ENCODE measurements at regions not wholly inside any gene's neighbourhood (a gene's known extent, or its start where the extent isn't known, plus 50 kb on each side); places are given as distances from the start of the nearest gene placed in this dataset.

DNA sequence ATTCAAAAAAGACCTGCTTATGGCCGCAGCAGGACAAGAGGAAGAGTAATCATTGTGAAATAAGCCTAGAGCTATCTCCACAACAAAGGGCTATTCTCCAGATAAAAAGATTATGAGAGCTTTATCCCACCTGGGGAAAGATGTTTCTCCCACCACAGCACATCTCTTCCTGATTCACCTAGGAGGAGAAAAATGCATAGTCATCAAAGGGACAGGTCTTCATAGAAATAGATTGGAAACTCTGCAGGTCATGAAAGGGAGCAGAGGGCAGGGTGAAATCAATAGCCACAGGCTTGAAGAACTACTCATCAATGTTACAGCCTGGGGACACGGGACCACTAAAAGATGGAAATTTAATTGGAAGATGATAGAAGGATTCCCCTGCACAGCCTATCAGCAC is 453.8 kb upstream of the TMEM132C start:
- SMC1A ChIA-PET (ENCODE audit: uncharacterized antibody, unreplicated experiment) = no interaction called here
- Histone ChIP-seq H3K27ac (ENCODE audit: control insufficient read depth, insufficient read depth) (no peak overlapping the region), H3K4me3 (no peak overlapping the region), H3K27me3 (replicated peaks in 1 of 2; ENCODE audit: control insufficient read depth in 2 of 2, insufficient read depth in 2 of 2, low read length in 1 of 2) (no peaks in the 10 kb centered on the region), H3K79me2 (ENCODE audit: control insufficient read depth, insufficient read depth, low read length) (no peaks in the 10 kb centered on the region), H3K4me2 (ENCODE audit: control insufficient read depth, insufficient read depth) (no peak overlapping the region), H3K9me3 (replicated peaks; ENCODE audit: control insufficient read depth, insufficient read depth, low read length) (no peaks in the 10 kb centered on the region; the same call in 2 of the 3 replicates), H3K36me3 (ENCODE audit: control insufficient read depth in 2 of 2, insufficient read depth in 2 of 2, low read length in 1 of 2) (no peaks in the 10 kb centered on the region), H3K9ac (ENCODE audit: control insufficient read depth, insufficient read depth, low read length) (no peak overlapping the region), H2AFZ (ENCODE audit: control insufficient read depth, low read depth, low read length) (no peak overlapping the region), H4K20me1 (ENCODE audit: control insufficient read depth, insufficient read depth) (no peaks in the 10 kb centered on the region), H3K4me1 (ENCODE audit: control insufficient read depth, insufficient read depth, low read length) (no peaks in the 10 kb centered on the region)
- CTCF ChIA-PET = no interaction called here
- no peak for TF ChIP-seq SP1 (IDR thresholded peaks at IDR 0.05; ENCODE audit: low read depth, low read length)
- no peak for TF ChIP-seq CHD4 (IDR thresholded peaks at IDR 0.05)
- no peak for TF ChIP-seq ESRRA (IDR thresholded peaks at IDR 0.05; ENCODE audit: low read length)
- BruUV-seq (replicated peaks) = no TSS peak
- 21% methylated on average over 2 of the region's 2 CpGs for WGBS (ENCODE audit: insufficient coverage, insufficient replicate concordance, low lambda C conversion rate, missing lambda C conversion rate)
- ATAC-seq = no peak
- intact Hi-C loops (cut with micrococcal nuclease; ENCODE audit: unreplicated experiment) = no loop called here
- POLR2A ChIA-PET = no interaction called here
- RAD21 ChIA-PET (ENCODE audit: unreplicated experiment) = no interaction called here
- FAIRE-seq = no peak
- in situ Hi-C loops (cut with MboI) = no loop called here
- no peak for DNase-seq (ENCODE audit: low read depth, low spot score)

DNA sequence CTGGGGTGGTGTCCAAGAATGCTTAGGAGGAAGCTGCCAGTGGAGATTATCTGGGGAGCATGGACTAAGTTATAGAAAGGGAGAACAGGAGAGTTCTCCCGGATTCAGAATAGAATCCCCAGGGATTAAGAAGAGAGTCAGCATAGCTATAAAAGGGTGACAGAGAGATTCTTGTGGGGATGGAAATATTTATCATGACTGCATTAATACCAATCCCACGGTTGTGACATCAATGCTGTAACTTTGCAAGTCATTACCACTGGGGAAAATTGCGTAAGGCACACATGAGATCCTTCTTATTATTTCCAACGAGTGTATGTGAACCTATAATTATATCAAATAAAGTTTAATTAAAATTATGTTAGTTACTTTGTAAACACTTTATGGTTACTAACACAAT is 447.9 kb upstream of the TMEM132C start:
- no peaks in the 10 kb centered on the region for H4K20me1 ChIP-seq (ENCODE audit: control insufficient read depth, insufficient read depth)
- SMC1A ChIA-PET (ENCODE audit: uncharacterized antibody, unreplicated experiment) = no interaction called here
- no peaks in the 10 kb centered on the region for H3K36me3 ChIP-seq (ENCODE audit: control insufficient read depth in 2 of 2, insufficient read depth in 2 of 2, low read length in 1 of 2)
- DNase-seq (ENCODE audit: low read depth, low spot score) (no peak), ATAC-seq (no peak), FAIRE-seq (no peak)
- H3K27ac ChIP-seq (ENCODE audit: control insufficient read depth, insufficient read depth) = no peak overlapping the region
- no peaks in the 10 kb centered on the region for H3K4me1 ChIP-seq (ENCODE audit: control insufficient read depth, insufficient read depth, low read length)
- no peak overlapping the region for H3K4me3 ChIP-seq
- in situ Hi-C loops (cut with MboI) (no loop called here), intact Hi-C loops (cut with micrococcal nuclease; ENCODE audit: unreplicated experiment) (no loop called here)
- no peaks in the 10 kb centered on the region for H3K79me2 ChIP-seq (ENCODE audit: control insufficient read depth, insufficient read depth, low read length)
- WGBS (ENCODE audit: insufficient coverage, insufficient replicate concordance, low lambda C conversion rate, missing lambda C conversion rate) = 53% methylated on average over 4 of the region's 4 CpGs
- no peak overlapping the region for H3K4me2 ChIP-seq (ENCODE audit: control insufficient read depth, insufficient read depth)
- CTCF ChIA-PET = no interaction called here
- no peak overlapping the region for H2AFZ ChIP-seq (ENCODE audit: control insufficient read depth, low read depth, low read length)
- POLR2A ChIA-PET = no interaction called here
- RAD21 ChIA-PET (ENCODE audit: unreplicated experiment) = no interaction called here
- no peaks in the 10 kb centered on the region for H3K27me3 ChIP-seq (replicated peaks in 1 of 2; ENCODE audit: control insufficient read depth in 2 of 2, insufficient read depth in 2 of 2, low read length in 1 of 2)
- no TSS peak for BruUV-seq (replicated peaks)
- no peaks in the 10 kb centered on the region for H3K9me3 ChIP-seq (replicated peaks; ENCODE audit: control insufficient read depth, insufficient read depth, low read length)
- H3K9ac ChIP-seq (ENCODE audit: control insufficient read depth, insufficient read depth, low read length) = no peak overlapping the region
- TF ChIP-seq SUZ12 (IDR thresholded peaks at IDR 0.05; ENCODE audit: unreplicated experiment) (no peak), RAD51 (IDR thresholded peaks at IDR 0.05) (no peak), CHD4 (IDR thresholded peaks at IDR 0.05) (no peak), PML (IDR thresholded peaks at IDR 0.05; ENCODE audit: low read length) (no peak), POLR2A (IDR thresholded peaks at IDR 0.05; ENCODE audit: low read depth, low read length) (no peak), ATF7 (IDR thresholded peaks at IDR 0.05; ENCODE audit: low read depth) (no peak)
- TF ChIP-seq, protein P1, sequence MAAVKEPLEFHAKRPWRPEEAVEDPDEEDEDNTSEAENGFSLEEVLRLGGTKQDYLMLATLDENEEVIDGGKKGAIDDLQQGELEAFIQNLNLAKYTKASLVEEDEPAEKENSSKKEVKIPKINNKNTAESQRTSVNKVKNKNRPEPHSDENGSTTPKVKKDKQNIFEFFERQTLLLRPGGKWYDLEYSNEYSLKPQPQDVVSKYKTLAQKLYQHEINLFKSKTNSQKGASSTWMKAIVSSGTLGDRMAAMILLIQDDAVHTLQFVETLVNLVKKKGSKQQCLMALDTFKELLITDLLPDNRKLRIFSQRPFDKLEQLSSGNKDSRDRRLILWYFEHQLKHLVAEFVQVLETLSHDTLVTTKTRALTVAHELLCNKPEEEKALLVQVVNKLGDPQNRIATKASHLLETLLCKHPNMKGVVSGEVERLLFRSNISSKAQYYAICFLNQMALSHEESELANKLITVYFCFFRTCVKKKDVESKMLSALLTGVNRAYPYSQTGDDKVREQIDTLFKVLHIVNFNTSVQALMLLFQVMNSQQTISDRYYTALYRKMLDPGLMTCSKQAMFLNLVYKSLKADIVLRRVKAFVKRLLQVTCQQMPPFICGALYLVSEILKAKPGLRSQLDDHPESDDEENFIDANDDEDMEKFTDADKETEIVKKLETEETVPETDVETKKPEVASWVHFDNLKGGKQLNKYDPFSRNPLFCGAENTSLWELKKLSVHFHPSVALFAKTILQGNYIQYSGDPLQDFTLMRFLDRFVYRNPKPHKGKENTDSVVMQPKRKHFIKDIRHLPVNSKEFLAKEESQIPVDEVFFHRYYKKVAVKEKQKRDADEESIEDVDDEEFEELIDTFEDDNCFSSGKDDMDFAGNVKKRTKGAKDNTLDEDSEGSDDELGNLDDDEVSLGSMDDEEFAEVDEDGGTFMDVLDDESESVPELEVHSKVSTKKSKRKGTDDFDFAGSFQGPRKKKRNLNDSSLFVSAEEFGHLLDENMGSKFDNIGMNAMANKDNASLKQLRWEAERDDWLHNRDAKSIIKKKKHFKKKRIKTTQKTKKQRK (IDR thresholded peaks at IDR 0.05; ENCODE audit: low read depth, low read length) = no peak
- TF ChIP-seq, protein P2, sequence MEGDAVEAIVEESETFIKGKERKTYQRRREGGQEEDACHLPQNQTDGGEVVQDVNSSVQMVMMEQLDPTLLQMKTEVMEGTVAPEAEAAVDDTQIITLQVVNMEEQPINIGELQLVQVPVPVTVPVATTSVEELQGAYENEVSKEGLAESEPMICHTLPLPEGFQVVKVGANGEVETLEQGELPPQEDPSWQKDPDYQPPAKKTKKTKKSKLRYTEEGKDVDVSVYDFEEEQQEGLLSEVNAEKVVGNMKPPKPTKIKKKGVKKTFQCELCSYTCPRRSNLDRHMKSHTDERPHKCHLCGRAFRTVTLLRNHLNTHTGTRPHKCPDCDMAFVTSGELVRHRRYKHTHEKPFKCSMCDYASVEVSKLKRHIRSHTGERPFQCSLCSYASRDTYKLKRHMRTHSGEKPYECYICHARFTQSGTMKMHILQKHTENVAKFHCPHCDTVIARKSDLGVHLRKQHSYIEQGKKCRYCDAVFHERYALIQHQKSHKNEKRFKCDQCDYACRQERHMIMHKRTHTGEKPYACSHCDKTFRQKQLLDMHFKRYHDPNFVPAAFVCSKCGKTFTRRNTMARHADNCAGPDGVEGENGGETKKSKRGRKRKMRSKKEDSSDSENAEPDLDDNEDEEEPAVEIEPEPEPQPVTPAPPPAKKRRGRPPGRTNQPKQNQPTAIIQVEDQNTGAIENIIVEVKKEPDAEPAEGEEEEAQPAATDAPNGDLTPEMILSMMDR (IDR thresholded peaks at IDR 0.05 in 2 of 3, conservative IDR thresholded peaks at IDR 0.05 in 1 of 3; ENCODE audit: control insufficient read depth in 2 of 3, extremely low read depth in 1 of 3, insufficient read depth in 1 of 3, low read depth in 3 of 3, low read length in 3 of 3) = no peak
- TF ChIP-seq, protein P3, sequence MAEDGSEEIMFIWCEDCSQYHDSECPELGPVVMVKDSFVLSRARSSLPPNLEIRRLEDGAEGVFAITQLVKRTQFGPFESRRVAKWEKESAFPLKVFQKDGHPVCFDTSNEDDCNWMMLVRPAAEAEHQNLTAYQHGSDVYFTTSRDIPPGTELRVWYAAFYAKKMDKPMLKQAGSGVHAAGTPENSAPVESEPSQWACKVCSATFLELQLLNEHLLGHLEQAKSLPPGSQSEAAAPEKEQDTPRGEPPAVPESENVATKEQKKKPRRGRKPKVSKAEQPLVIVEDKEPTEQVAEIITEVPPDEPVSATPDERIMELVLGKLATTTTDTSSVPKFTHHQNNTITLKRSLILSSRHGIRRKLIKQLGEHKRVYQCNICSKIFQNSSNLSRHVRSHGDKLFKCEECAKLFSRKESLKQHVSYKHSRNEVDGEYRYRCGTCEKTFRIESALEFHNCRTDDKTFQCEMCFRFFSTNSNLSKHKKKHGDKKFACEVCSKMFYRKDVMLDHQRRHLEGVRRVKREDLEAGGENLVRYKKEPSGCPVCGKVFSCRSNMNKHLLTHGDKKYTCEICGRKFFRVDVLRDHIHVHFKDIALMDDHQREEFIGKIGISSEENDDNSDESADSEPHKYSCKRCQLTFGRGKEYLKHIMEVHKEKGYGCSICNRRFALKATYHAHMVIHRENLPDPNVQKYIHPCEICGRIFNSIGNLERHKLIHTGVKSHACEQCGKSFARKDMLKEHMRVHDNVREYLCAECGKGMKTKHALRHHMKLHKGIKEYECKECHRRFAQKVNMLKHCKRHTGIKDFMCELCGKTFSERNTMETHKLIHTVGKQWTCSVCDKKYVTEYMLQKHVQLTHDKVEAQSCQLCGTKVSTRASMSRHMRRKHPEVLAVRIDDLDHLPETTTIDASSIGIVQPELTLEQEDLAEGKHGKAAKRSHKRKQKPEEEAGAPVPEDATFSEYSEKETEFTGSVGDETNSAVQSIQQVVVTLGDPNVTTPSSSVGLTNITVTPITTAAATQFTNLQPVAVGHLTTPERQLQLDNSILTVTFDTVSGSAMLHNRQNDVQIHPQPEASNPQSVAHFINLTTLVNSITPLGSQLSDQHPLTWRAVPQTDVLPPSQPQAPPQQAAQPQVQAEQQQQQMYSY (CRISPR knock-in tag; IDR thresholded peaks at IDR 0.05) = no peak
